GM18502 (cell line): ENCODE measurements at regions not wholly inside any gene's neighbourhood (a gene's known extent, or its start where the extent isn't known, plus 50 kb on each side); places are given as distances from the start of the nearest gene placed in this dataset.

Experiments
- ATAC-seq: cut with Tn5 transposase; IDR thresholded peaks from one replicate; pipeline ENCODE4 v1.9.1; 2021; ENCODE audit warnings: mild to moderate bottlenecking; ENCODE audit not compliant: unreplicated experiment, poor library complexity

- no peak for ATAC-seq
Measured at GRCh38 chr7:39882148-39882784, 67.8 kb upstream of the CDK13 start.

- ATAC-seq = no peak
Measured at GRCh38 chr7:39883812-39884390, 66.2 kb upstream of the CDK13 start.

- ATAC-seq = no peak
Measured at GRCh38 chr7:39888171-39888853, 61.7 kb upstream of the CDK13 start.

GRCh38 chr7:39890411-39890810, 59.6 kb upstream of the CDK13 start:
- ATAC-seq = no peak

- ATAC-seq = no peak
Measured at GRCh38 chr7:39891894-39892293, 58.2 kb upstream of the CDK13 start.

- no peak for ATAC-seq
Measured at GRCh38 chr7:39892361-39892760, 57.7 kb upstream of the CDK13 start.

- ATAC-seq = no peak
Measured at GRCh38 chr7:39894904-39895303, 55.2 kb upstream of the CDK13 start.

GRCh38 chr7:39896840-39897239, 53.2 kb upstream of the CDK13 start:
- ATAC-seq = no peak

GRCh38 chr7:39898867-39899266, 51.2 kb upstream of the CDK13 start:
- ATAC-seq = no peak
